HL-60 (cell line): ENCODE measurements at regions not wholly inside any gene's neighbourhood (a gene's known extent, or its start where the extent isn't known, plus 50 kb on each side); places are given as distances from the start of the nearest gene placed in this dataset.

Experiments
- GABPA ChIP-seq: IDR thresholded peaks from 2 replicates; pipeline ENCODE4 v1.6.1; 2012; ENCODE audit warnings: low read depth
- POLR2AphosphoS5 ChIP-seq: IDR thresholded peaks from 2 replicates; pipeline ENCODE4 v1.6.1; 2012; ENCODE audit warnings: low read depth
- TF ChIP-seq, protein P1 (sequence below): IDR thresholded peaks from one replicate; pipeline ENCODE4 v1.5.1; 2011; ENCODE audit warnings: low read length, control low read depth, inconsistent platforms; ENCODE audit not compliant: insufficient read depth
- TF ChIP-seq, protein P2 (sequence below): IDR thresholded peaks from 2 replicates; pipeline ENCODE4 v1.6.1; 2012; ENCODE audit warnings: low read depth; ENCODE audit not compliant: insufficient replicate concordance

DNA sequence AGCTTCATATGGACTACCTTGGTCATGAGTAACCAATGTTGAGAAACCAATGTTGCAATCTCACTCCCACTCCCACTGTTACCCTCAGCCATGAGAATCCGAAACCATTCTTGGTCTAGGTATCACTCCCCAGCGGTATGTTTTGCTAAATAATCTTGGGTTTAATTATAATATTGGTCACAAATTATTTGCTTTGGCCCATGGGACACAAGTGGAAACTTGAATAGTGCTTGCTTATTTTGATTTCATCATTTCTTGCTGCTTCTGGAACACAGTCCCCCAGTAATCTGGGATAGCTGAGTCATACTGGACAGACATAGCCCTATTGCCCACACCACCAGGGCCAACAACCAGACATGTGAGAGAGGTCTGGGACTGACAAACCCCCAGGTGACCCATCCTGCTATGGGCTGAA, 171.6 kb upstream of the IPO5 start:
- TF ChIP-seq, protein P1, sequence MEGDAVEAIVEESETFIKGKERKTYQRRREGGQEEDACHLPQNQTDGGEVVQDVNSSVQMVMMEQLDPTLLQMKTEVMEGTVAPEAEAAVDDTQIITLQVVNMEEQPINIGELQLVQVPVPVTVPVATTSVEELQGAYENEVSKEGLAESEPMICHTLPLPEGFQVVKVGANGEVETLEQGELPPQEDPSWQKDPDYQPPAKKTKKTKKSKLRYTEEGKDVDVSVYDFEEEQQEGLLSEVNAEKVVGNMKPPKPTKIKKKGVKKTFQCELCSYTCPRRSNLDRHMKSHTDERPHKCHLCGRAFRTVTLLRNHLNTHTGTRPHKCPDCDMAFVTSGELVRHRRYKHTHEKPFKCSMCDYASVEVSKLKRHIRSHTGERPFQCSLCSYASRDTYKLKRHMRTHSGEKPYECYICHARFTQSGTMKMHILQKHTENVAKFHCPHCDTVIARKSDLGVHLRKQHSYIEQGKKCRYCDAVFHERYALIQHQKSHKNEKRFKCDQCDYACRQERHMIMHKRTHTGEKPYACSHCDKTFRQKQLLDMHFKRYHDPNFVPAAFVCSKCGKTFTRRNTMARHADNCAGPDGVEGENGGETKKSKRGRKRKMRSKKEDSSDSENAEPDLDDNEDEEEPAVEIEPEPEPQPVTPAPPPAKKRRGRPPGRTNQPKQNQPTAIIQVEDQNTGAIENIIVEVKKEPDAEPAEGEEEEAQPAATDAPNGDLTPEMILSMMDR, result no peak
- no peak for TF ChIP-seq GABPA
- no peak for TF ChIP-seq POLR2AphosphoS5
- TF ChIP-seq, protein P2, sequence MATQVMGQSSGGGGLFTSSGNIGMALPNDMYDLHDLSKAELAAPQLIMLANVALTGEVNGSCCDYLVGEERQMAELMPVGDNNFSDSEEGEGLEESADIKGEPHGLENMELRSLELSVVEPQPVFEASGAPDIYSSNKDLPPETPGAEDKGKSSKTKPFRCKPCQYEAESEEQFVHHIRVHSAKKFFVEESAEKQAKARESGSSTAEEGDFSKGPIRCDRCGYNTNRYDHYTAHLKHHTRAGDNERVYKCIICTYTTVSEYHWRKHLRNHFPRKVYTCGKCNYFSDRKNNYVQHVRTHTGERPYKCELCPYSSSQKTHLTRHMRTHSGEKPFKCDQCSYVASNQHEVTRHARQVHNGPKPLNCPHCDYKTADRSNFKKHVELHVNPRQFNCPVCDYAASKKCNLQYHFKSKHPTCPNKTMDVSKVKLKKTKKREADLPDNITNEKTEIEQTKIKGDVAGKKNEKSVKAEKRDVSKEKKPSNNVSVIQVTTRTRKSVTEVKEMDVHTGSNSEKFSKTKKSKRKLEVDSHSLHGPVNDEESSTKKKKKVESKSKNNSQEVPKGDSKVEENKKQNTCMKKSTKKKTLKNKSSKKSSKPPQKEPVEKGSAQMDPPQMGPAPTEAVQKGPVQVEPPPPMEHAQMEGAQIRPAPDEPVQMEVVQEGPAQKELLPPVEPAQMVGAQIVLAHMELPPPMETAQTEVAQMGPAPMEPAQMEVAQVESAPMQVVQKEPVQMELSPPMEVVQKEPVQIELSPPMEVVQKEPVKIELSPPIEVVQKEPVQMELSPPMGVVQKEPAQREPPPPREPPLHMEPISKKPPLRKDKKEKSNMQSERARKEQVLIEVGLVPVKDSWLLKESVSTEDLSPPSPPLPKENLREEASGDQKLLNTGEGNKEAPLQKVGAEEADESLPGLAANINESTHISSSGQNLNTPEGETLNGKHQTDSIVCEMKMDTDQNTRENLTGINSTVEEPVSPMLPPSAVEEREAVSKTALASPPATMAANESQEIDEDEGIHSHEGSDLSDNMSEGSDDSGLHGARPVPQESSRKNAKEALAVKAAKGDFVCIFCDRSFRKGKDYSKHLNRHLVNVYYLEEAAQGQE, result no peak
